GM23248 (cell line): ENCODE measurements at regions not wholly inside any gene's neighbourhood (a gene's known extent, or its start where the extent isn't known, plus 50 kb on each side); places are given as distances from the start of the nearest gene placed in this dataset.

Source experiments
- DNase-seq: peaks from one replicate; pipeline ENCODE4 v3.0.0-alpha.2; 2015
- H2AFZ ChIP-seq: fragments of 200-600 bp; sonication (generic); 2 replicates; pipeline ENCODE4 v1.6.1; 2016; ENCODE audit warnings: antibody characterized with exemption
- H3F3A ChIP-seq: fragments of 200-600 bp; sonication (generic); 2 replicates; pipeline ENCODE4 v1.6.1; 2016; ENCODE audit warnings: mild to moderate bottlenecking, antibody characterized with exemption, mixed run types; ENCODE audit not compliant: insufficient read depth
- H3K27ac ChIP-seq: fragments of 200-600 bp; sonication (generic); 2 replicates; pipeline ENCODE4 v1.5.1; 2016; ENCODE audit warnings: mild to moderate bottlenecking
- H3K27me3 ChIP-seq: fragments of 200-600 bp; sonication (generic); replicated peaks from 2 replicates; pipeline ENCODE4 v1.6.1; 2016; ENCODE audit warnings: mild to moderate bottlenecking; ENCODE audit not compliant: insufficient read depth
- H3K36me3 ChIP-seq: fragments of 200-600 bp; sonication (generic); 2 replicates; pipeline ENCODE4 v1.6.1; 2016; ENCODE audit warnings: low read depth, mild to moderate bottlenecking
- H3K4me1 ChIP-seq: fragments of 200-600 bp; sonication (generic); 2 replicates; pipeline ENCODE4 v1.6.1; 2016; ENCODE audit warnings: mild to moderate bottlenecking; ENCODE audit not compliant: insufficient read depth
- H3K4me2 ChIP-seq: fragments of 200-600 bp; sonication (generic); one replicate; pipeline ENCODE4 v1.6.1; 2016; ENCODE audit warnings: mild to moderate bottlenecking; ENCODE audit not compliant: unreplicated experiment
- H3K4me3 ChIP-seq: fragments of 200-600 bp; sonication (generic); 2 replicates; pipeline ENCODE4 v1.5.1; 2016; ENCODE audit warnings: mild to moderate bottlenecking
- H3K79me2 ChIP-seq: fragments of 200-600 bp; sonication (generic); 2 replicates; pipeline ENCODE4 v1.6.1; 2016; ENCODE audit warnings: mild to moderate bottlenecking; ENCODE audit not compliant: insufficient read depth
- H3K9ac ChIP-seq: fragments of 200-600 bp; sonication (generic); 2 replicates; pipeline ENCODE4 v1.6.1; 2016; ENCODE audit warnings: mild to moderate bottlenecking
- H3K9me2 ChIP-seq: fragments of 200-600 bp; sonication (generic); 2 replicates; pipeline ENCODE4 v1.6.1; 2016; ENCODE audit warnings: mixed run types, mild to moderate bottlenecking, moderate library complexity; ENCODE audit not compliant: insufficient read depth
- H3K9me3 ChIP-seq: fragments of 200-600 bp; sonication (generic); one replicate; pipeline ENCODE4 v1.6.1; 2017; ENCODE audit warnings: low read depth
- H4K20me1 ChIP-seq: fragments of 200-600 bp; sonication (generic); 2 replicates; pipeline ENCODE4 v1.6.0; 2016; ENCODE audit not compliant: insufficient read depth
- EZH2 ChIP-seq: fragments of 200-600 bp; sonication (generic); IDR thresholded peaks from 2 replicates; pipeline ENCODE4 v1.6.1; 2018; ENCODE audit warnings: antibody characterized with exemption, mild to moderate bottlenecking; ENCODE audit not compliant: insufficient read depth, poor library complexity, severe bottlenecking
- EZH2phosphoT487 ChIP-seq: fragments of 200-600 bp; sonication (generic); IDR thresholded peaks from 2 replicates; pipeline ENCODE4 v1.6.1; 2018; ENCODE audit warnings: antibody characterized with exemption, moderate library complexity, mild to moderate bottlenecking, low read depth; ENCODE audit not compliant: insufficient read depth
- WGBS, 2 experiments: methylation state at CpG; one replicate each; pipeline ENCODE4 v1.1.6; 2015 to 2017; ENCODE audit warnings: low lambda C conversion rate in 2 of 2, low coverage in 1 of 2; ENCODE audit errors: missing lambda C conversion rate in 2 of 2; 5-methylcytosine and 5-hydroxymethylcytosine counted together
- in situ Hi-C: fragments of 300-500 bp; cut with MboI; formaldehyde crosslinking; loops from 2 replicates; pipeline ENCODE4 v1.15.0; 2020

DNA sequence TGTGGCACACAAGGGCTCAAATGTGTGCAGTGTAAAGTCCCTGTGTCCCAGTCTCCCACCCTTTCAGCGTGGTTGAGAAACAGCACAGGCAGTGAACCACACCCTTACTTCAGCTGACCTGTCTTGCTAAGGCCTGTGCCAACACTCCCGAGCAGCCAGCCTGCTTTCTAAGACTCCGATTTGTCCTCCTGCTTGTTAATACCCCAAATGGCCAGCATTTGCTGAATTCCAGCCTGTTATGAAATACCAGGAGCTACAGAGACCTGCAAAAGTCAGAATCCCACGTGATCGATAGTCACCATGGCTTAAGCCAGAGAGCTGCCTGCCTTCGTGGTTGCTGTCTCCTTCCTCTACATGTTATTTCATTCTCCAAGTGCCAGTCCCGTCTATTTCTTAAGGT is 200.5 kb downstream of the FGF9 start:
- Histone ChIP-seq H2AFZ (no peak overlapping the region), H3K27me3 (no peaks in the 10 kb centered on the region), H3K9me3 (no peaks in the 10 kb centered on the region), H3F3A (no peaks in the 10 kb centered on the region), H3K9me2 (no peaks in the 10 kb centered on the region), H3K4me2 (no peak overlapping the region), H3K9ac (no peak overlapping the region), H3K79me2 (no peaks in the 10 kb centered on the region), H3K36me3 (no peaks in the 10 kb centered on the region), H4K20me1 (no peaks in the 10 kb centered on the region), H3K27ac (no peak overlapping the region), H3K4me3 (no peak overlapping the region), H3K4me1 (no peaks in the 10 kb centered on the region)
- peak; percentile 14 for DNase-seq
- TF ChIP-seq EZH2phosphoT487 (no peak), EZH2 (no peak)
- 33 to 35% methylated on average over 7 of the region's 7 CpGs for WGBS, 2 experiments
- in situ Hi-C loops, result no loop called here

GRCh38 chr13:21871919-21872318 is 201.0 kb downstream of the FGF9 start:
- in situ Hi-C loops, result no loop called here
- Histone ChIP-seq H3K9me2 (no peaks in the 10 kb centered on the region), H3K27me3 (no peaks in the 10 kb centered on the region), H3K9me3 (no peaks in the 10 kb centered on the region), H3K9ac (no peak overlapping the region), H3F3A (no peaks in the 10 kb centered on the region), H3K36me3 (no peaks in the 10 kb centered on the region), H3K4me2 (no peak overlapping the region), H3K4me1 (no peaks in the 10 kb centered on the region), H3K4me3 (no peak overlapping the region), H2AFZ (no peak overlapping the region), H4K20me1 (no peaks in the 10 kb centered on the region), H3K27ac (no peak overlapping the region), H3K79me2 (no peaks in the 10 kb centered on the region)
- no peak for DNase-seq
- 46 to 53% methylated on average over 5 of the region's 5 CpGs for WGBS, 2 experiments
- TF ChIP-seq EZH2phosphoT487, result no peak
- TF ChIP-seq EZH2, result no peak

- no peak overlapping the region for H2AFZ ChIP-seq
- no peak overlapping the region for H3K27ac ChIP-seq
- no peaks in the 10 kb centered on the region for H3F3A ChIP-seq
- H3K4me3 ChIP-seq, result no peak overlapping the region
- no peaks in the 10 kb centered on the region for H3K79me2 ChIP-seq
- no peak overlapping the region for H3K4me2 ChIP-seq
- in situ Hi-C loops, result no loop called here
- H3K4me1 ChIP-seq, result no peaks in the 10 kb centered on the region
- DNase-seq, result peak; percentile 15
- no peaks in the 10 kb centered on the region for H4K20me1 ChIP-seq
- no peaks in the 10 kb centered on the region for H3K9me2 ChIP-seq
- H3K9ac ChIP-seq, result no peak overlapping the region
- WGBS, 2 experiments, result 4 to 10% methylated on average over 5 of the region's 5 CpGs
- H3K36me3 ChIP-seq, result no peaks in the 10 kb centered on the region
- TF ChIP-seq EZH2phosphoT487, result no peak
- no peak for TF ChIP-seq EZH2
- no peaks in the 10 kb centered on the region for H3K27me3 ChIP-seq
- H3K9me3 ChIP-seq, result no peaks in the 10 kb centered on the region
These were observed 201.9 kb downstream of the FGF9 start for GRCh38 chr13:21872795-21873194.

DNA sequence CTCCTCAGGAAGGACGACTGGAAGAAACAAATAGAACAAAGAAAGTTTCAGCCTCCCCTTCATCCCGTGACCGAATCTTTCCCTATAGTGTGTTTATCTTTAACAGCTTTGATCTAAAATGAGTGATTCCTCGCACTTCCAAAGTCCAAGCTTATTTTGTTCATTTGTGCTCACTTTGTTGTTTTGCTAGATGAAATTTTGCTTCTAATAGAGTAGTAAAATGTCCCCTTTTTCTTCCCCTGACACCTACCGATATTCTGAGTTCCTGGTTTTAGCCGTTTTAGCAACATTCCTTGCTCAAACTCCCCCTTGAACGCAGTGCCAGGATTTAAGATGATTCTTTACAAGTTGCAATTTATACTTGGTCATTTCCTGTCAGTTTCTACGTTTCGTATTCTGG is 204.2 kb downstream of the FGF9 start:
- Histone ChIP-seq H3K27me3 (no peaks in the 10 kb centered on the region), H3K36me3 (no peaks in the 10 kb centered on the region), H3K4me3 (no peak overlapping the region), H3K27ac (no peak overlapping the region), H3K4me1 (no peaks in the 10 kb centered on the region), H4K20me1 (no peaks in the 10 kb centered on the region), H3K9me3 (no peaks in the 10 kb centered on the region), H3K9me2 (no peaks in the 10 kb centered on the region), H3K79me2 (no peaks in the 10 kb centered on the region), H2AFZ (no peak overlapping the region), H3K9ac (no peak overlapping the region), H3K4me2 (no peak overlapping the region), H3F3A (no peaks in the 10 kb centered on the region)
- in situ Hi-C loops, result no loop called here
- TF ChIP-seq EZH2phosphoT487 (no peak), EZH2 (no peak)
- no peak for DNase-seq
- 54 to 67% methylated on average over 9 of the region's 9 CpGs for WGBS, 2 experiments

- H3K79me2 ChIP-seq, result no peaks in the 10 kb centered on the region
- H3K4me1 ChIP-seq, result no peaks in the 10 kb centered on the region
- H3K27ac ChIP-seq, result no peak overlapping the region
- H3K9ac ChIP-seq, result no peak overlapping the region
- H3K9me2 ChIP-seq, result no peaks in the 10 kb centered on the region
- H3K4me3 ChIP-seq, result no peak overlapping the region
- no peaks in the 10 kb centered on the region for H3F3A ChIP-seq
- 43 to 49% methylated on average over 8 of the region's 8 CpGs for WGBS, 2 experiments
- H3K27me3 ChIP-seq, result no peaks in the 10 kb centered on the region
- no peaks in the 10 kb centered on the region for H4K20me1 ChIP-seq
- H3K9me3 ChIP-seq, result no peaks in the 10 kb centered on the region
- no peak for DNase-seq
- in situ Hi-C loops, result no loop called here
- H3K4me2 ChIP-seq, result no peak overlapping the region
- H2AFZ ChIP-seq, result no peak overlapping the region
- H3K36me3 ChIP-seq, result no peaks in the 10 kb centered on the region
- TF ChIP-seq EZH2, result no peak
- no peak for TF ChIP-seq EZH2phosphoT487
These were observed 208.5 kb downstream of the FGF9 start for GRCh38 chr13:21879263-21879914.
